GM19395 (cell line): ENCODE measurements at regions not wholly inside any gene's neighbourhood (a gene's known extent, or its start where the extent isn't known, plus 50 kb on each side); places are given as distances from the start of the nearest gene placed in this dataset.
"Not testable (repeated sequence)": the region's sequence is repeated elsewhere in the genome, so short reads cannot be mapped to it uniquely, and the experiment has no call there.

Experiments used
- ATAC-seq: cut with Tn5 transposase; IDR thresholded peaks from one replicate; pipeline ENCODE4 v1.9.1; 2021; ENCODE audit warnings: mild to moderate bottlenecking, moderate library complexity; ENCODE audit not compliant: unreplicated experiment

GRCh38 chr16:29246091-29246490 lies 160.4 kb downstream of the NPIPB11 start:
- not testable (repeated sequence) for ATAC-seq

DNA sequence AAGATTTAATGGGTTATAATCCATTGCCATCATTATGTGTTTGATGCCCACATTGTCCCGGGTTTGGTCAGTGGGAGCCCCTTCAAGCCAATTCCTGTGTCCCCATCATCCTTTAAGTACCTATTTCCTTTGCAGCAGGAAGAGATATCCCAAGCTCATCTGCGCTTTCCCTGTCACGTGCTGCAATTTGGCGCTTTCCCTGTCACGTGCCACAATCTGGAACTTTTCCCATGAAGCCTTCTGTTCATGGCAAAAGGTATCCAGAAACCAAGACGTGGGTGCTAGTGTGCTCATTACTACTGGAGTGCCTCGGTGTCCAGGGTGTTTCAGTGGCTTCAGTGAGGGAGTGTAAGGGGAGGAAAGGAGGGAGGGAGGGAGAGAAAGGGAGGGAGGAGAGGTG lies 168.5 kb downstream of the NPIPB11 start:
- no peak for ATAC-seq

GRCh38 chr16:29237495-29237894 lies 169.0 kb downstream of the NPIPB11 start:
- ATAC-seq: not testable (repeated sequence)

DNA sequence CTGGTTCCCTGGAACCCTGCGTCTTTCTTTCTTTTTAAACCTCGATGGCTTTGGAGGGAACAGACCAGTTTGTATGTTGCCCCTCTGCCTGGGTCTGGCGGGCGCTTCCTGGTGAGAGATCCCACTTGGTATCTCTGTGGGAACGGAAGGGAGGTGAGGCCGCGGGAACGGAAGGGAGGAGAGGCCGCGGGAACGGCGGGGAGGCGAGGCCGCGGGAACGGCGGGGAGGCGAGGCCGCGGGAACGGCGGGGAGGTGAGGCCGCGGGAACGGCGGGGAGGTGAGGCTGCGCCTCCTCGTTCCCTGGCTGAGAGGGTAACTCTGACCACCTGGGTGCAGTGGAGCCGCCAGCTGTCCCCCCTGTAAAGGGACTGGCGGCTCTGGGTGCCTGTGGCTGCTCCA lies 169.5 kb downstream of the NPIPB11 start:
- not testable (repeated sequence) for ATAC-seq

DNA sequence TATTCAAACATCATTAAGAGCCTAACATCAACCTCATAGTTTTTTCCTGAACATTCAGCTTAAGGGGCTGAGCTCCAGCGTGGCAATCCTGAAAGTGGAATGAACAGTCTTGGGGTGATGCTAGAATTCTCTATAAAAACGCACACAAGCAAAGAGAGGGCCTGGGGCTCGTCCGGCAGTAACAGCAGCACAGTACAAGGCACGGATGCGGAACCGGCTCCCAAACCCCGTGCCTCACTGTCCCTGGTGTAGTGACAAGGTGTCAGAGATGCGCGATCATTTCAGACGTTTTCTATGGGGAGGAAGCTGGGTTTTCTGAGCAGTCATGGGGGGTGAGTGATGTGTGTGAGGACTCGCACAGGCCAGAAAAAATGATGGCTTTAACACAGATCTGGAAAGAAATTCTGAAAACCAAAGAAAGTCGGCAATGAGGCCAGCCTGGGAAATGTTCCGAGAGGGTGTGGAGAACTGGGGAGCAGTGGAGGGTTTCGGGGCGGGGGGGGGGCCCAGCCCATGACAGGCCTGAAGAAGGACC lies 170.6 kb downstream of the NPIPB11 start:
- ATAC-seq: not testable (repeated sequence)

GRCh38 chr16:29234536-29235275 lies 171.8 kb downstream of the NPIPB11 start:
- ATAC-seq: not testable (repeated sequence)

- ATAC-seq: not testable (repeated sequence)
Observed at GRCh38 chr16:29233705-29234404, 172.7 kb downstream of the NPIPB11 start.

DNA sequence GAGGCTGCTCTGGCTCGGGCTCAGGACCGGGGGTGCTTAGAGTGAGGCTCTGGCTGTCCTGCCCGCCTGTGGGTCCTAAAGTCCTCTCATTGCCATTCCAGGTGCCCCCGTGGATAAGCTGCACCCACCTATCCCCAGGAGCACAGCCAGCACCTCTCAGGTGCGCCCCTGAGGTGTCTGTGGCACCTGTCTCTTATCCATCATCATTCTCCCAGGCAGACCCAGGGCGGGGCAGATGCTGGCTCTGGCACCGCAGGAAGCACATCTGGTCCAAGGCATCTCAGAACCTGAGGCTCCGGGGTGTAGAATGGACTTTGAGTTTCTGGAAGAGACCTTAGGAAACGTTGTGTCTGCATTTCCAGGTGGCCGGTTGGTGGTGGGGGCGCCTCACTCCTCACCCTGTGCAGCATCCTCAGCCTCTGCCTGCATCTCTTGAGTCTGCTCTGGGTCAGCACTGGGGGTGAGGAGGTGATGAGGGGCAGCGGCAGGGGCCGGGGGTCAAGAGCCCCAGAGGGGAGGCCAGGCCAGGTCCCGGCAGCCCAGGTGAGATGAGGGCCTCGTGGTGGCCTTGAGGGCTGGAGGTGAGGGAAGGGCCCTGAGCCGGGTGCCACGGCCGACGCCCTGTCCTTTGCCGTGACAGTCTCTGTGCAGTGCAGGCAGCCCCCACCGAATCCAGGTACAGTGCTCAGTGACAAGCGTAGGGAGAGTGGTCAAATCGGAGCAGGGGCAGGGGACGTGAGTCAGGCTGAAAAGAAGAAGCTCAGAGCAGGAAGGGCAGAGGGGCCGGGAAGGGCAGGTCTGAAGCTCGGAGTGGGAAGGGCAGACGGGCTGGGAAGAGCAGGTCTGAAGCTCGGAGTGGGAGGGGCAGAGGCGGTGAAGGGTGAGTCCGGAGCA lies 173.5 kb downstream of the NPIPB11 start:
- no peak for ATAC-seq

GRCh38 chr16:29232160-29232705 lies 174.3 kb downstream of the NPIPB11 start:
- ATAC-seq: not testable (repeated sequence)

DNA sequence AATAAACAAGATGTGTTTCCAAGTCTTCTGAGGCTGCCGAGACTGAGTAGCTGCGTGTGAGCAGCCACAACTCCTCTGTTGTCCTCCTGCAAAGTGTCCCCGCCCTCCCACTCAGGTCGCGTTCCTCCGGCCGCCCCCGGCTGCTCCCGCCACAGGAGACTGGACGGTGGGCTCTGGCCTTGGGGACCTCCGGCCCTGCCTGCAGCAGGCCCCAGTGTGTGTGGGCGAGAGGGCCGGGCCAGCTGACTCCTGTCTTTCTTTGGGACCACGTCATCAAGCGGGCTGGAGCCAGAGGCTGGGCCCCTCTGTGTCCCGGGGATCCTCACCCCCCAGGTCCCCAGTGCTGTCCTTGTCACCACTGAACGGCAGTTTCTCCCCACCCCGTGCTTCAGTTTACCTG lies 175.3 kb downstream of the NPIPB11 start:
- ATAC-seq: no peak

GRCh38 chr16:29230671-29231096 lies 175.8 kb downstream of the NPIPB11 start:
- ATAC-seq: no peak

GRCh38 chr16:29230006-29230668 lies 176.4 kb downstream of the NPIPB11 start:
- not testable (repeated sequence) for ATAC-seq

GRCh38 chr16:29229616-29230005 lies 176.9 kb downstream of the NPIPB11 start:
- not testable (repeated sequence) for ATAC-seq

DNA sequence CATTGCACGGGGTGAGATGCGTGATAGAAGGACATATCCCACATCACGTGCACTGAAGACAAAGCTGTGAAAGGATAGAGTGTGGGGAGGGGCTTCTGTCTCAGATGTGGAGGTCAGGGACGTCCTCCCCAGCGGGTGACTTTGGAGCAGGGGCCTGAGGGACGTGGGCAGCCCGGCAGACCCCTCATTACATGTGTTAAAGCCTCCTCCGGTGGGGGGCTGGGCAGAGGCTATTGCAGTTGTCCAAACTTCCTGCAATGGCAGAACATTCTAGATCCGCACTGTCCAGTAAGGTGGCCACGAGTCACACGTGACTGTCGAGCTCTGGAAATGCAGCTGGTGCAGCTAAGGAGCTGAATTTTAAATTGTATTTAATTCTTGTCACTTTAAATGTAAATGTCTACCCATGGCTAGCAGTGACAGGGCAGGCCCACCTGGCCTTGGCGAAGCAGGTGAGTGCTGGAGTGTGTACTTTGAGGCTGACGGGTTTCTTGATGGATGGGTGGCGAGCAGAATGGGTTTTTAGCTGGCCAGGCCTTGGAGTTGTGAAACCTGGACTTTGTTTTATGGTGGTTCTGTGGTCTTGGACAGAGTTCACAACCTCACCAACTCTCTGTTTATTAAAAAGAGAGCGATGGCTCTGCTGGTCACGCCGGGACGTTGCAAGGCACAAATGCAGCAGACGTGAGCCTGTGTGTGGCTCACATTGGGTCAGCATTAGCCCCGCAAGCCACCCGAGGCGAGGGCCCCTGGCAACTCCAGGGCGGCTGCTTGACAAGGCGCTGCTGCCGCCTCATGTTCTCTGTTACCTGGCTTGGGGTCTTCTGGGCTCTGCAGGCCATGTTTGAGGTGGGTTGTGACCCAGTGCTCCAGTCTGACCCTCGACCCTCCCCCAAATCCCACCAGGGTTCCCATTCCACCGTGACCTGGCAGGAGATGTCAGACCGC lies 177.6 kb downstream of the NPIPB11 start:
- not testable (repeated sequence) for ATAC-seq

DNA sequence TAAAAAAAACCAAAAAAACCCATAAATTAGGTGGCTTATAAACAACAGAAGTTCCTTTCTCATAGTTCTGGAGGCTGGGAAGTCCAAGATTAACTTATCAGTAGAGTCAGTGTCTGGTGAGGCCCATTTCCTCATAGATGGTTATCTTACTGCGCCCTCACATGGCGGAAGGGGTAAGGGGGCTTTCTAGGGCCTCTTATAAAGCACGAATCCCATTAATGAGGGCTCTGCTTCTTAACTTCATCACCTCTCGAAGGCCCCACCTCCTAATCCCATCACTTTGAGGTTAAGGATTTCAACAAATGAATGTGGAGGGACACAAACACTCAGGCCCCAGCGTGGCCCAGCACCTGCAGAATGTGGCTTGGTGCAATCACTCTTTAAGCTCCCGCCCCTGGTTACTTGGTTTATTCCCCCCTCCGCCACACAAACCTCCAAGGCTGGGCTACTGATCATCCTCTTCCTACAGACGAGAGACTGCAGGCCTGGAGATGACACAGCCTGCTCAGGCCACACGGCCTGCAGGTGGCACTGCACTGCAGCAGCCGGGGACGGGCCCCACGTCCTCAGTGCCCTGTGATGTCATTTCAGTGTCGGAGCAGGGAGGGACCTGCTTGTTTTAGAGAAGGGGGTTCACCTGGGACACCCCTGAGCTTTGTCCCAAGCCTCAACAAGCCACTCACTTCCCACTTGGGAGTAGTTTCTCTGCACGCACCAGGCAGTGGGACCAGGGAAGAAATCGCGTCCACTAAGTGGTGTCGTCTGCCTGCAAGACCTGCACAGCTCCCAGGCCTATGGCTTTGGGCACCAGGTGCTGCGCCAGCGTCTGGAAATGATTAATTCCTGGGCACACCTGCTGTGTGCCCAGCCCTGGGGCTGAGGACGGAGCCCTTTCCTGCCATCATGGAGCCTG lies 178.5 kb downstream of the NPIPB11 start:
- not testable (repeated sequence) for ATAC-seq

DNA sequence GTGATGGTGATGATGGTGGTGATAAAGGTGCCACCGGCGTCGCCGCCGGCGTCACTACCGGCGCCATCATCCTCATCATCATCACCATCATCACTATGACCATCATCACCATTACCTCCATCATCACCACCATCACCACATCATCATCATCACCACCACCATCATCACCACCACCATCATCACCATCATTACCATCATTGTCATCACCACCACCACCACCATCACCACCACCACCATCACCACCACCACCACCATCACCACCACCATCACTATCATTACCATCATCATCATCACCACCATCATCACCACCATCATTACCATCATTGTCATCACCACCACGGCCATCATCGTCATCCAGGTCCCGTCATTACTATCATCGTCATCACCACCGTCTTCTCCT lies 179.7 kb downstream of the NPIPB11 start:
- no peak for ATAC-seq

DNA sequence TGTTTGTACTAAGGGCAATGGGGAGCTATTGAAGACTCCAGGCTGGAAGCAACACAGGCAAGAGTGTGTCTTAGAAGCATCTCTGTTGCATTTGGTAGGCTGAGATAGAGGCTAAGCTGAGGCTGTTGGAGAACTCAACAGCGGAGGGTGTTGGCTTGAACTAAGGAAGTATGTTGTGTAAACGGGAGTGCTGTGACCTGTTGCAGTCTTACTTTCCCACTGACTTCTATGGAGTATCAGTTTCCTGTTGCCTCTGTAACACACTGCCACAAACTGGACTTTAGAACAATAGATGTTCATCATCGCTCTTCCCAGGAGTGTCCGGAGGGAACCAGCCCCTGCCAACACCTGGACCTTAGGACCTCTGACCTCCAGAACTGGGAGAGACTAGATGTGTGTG lies 181.8 kb downstream of the NPIPB11 start:
- ATAC-seq: not testable (repeated sequence)

- not testable (repeated sequence) for ATAC-seq
Observed at GRCh38 chr16:29222615-29223014, 183.9 kb downstream of the NPIPB11 start.
